ENCODE measurements at regions not wholly inside any gene's neighbourhood (a gene's known extent, or its start where the extent isn't known, plus 50 kb on each side); places are given as distances from the start of the nearest gene placed in this dataset.

DNA sequence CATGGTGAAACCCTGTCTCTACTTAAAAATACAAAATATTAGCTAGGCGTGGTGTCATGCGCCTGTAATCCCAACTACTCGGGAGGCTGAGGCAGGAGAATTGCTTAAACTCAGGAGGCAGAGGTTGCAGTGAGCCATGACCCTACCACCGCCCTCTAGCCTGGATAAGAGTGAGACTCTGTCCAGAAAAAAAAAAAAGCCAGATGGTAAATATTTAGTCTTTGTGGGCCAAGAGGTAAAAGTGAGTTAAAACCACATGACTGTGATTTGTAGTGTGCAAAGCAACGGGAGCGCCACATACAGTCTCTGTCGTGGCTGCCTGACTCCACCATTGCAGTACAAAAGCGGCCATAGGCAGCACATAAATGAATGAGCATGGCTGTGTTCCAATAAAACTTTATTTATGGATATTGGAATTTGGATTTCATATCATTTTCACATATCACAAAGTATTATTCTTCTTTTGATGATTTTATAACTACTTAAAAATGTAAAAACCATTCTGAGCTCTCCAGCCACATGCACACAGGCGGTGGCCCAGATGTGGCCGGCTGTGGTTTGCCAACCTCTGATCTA, 51.8 kb upstream of the CASZ1 start:
- DNase-seq = no peak

DNA sequence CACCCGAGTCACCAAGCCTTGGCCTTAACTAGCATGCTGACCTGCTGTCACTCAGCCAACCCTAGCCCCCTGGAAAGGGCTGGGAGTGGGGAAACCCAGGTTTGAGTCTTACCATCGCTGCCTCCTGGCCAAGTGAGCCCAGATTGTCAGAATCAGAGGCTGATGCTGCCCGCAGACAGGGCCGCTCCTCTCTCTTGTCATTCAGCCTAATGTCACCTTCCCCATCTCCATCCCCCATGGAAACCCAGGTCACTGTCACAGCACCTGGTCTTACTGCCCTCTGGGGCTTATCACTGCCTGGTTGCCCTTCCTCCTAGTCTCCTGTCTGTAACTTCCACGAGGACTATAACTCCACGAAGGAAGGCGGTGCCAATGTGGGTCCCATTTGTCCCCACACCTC, 53.6 kb upstream of the CASZ1 start:
- DNase-seq = no peak

DNA sequence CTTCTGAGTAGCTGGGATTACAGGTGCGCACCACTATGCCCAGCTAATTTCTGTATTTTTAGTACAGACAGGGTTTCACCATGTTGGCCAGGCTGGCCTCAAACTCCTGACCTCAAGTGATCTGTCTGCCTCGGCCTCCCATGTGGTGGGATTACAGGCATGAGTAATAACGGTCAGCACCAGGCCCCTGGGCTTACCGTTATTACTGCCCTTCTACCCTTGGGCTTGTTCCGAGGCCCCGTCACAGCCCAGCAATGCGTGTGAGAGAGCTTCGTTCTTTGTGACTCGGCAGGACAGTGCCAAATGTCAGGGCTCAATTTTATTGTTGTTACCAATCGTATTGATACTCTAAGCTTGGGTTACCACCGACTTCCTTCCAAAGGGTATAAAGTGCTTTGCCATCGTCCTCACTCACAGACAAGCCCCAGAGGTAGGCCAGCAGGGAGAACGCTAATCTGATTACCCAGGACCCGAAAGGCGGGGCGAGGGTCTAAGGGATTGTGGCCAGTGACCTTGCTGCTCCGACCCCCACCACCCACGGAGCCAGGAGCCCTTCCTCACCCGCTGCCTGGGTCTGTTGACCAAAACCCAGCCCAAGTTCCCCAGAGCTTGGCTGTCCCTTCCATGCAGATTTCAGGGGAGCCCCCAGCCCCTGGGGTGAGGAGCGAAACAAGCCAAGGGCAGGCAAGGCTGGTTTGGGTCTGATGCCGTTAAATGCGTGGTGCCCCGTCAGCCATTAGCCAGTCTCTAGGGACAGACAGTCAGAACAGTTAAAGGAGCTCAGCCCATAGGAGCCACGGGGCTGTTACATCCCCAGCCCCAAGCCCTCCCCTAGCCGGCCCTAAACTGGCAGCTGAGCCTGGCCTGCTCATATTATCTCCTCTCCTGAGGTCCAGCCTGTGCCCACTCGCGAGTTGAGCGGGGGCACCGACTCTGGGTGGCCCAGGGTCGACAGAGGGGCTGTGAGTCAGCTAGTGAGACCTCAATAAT, 54.9 kb upstream of the CASZ1 start:
- no peak for DNase-seq

DNA sequence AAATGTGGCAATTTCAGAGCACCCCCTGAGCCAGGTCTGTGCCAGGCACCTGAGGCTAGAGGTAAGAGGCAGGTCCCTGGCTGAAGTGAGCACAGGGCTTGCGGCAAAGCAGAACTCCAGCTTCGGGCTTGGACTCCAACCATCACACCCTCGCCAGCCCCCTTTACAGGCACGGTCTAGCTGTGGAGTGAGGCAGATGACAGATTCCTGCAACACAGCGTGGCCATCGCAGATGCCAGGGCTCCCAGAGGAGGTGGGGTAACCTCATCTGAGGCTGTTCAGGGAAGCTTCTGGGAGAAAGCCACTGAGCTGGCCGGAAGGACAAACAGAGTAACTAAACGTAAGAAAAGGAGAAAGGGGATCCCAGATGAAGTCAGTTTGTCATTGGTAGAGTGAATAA, 55.6 kb upstream of the CASZ1 start:
- no peak for DNase-seq

DNA sequence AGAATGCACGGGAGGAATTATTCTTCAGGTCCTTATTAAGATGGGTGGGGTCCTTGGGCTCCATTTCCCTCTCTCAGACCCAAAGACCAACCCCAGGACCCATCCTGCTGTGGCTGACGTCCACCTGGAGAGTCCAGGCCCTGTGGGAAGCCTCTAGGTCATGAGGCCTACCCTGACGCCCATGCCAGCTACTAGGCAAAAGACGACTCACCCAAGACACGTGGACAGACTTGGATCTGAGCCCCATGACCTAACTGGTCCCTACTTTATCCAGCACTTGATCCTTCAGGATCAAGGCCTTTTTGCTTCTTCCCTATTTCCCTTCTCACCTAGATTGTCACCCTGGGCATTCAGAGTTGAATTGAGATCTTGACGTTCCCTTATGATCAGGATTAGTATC, 56.0 kb upstream of the CASZ1 start:
- no peak for DNase-seq

DNA sequence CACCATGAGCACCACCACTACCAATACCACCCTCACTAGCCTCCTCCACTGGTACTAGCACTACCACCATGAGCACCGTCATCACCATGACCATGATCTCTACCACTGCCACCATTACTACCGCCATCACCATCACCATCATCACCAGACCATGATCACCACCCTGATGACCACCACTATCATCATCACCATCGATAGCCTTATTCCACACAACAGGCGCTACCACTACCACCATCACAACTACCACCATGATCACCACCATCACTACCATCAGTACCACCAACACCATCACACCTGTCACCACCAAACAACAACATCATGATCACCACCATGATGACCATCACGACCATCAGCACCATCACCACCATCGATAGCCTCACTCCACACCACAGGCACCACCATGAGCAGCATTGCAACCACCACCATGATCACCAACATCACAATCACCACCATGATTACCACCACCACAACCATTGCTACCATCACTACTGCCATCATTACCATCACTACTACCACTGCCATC, 56.6 kb upstream of the CASZ1 start:
- no peak for DNase-seq

DNA sequence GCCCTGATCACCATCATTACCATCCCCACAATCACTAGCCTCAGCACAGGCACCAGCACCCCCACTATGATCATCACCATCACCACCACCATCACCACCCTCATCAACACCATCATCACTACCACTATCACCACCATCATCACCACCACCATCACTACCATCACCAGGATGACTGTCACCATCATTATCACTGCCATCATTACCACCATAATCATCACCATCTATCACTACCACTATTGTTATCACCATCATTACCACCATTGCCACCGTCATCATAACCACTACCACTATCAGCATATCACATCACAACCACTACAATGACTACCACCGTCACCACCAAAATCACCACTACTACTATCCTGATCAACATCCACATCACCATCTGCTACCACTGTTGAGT, 57.3 kb upstream of the CASZ1 start:
- DNase-seq = no peak

DNA sequence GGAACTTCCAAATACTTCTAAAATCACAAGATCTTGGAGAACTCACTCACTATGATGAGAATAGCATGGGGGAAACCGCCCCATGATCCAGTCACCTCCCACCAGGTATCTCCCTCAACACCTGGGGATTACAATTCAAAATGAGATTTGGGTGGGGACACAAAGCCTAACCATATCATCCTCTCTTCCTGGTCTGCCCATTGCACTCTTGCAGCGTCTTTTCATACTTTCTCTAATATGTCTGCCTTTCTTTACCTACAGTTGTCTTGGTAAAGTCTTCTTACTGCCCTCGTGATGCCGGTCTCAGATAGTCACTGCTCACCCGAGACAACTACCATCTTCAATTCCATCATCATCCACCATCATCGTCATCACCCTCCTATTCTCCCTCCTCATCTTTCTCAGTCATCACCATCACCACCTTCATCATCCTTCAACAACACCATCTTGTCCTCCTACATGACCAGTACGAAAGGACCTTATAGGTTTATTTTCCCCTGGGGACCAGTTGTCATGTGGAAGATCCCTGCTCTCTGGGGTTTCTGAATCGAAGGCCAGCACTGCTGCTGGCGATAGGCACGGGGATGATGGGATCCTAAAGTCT, 58.5 kb upstream of the CASZ1 start:
- no peak for DNase-seq

DNA sequence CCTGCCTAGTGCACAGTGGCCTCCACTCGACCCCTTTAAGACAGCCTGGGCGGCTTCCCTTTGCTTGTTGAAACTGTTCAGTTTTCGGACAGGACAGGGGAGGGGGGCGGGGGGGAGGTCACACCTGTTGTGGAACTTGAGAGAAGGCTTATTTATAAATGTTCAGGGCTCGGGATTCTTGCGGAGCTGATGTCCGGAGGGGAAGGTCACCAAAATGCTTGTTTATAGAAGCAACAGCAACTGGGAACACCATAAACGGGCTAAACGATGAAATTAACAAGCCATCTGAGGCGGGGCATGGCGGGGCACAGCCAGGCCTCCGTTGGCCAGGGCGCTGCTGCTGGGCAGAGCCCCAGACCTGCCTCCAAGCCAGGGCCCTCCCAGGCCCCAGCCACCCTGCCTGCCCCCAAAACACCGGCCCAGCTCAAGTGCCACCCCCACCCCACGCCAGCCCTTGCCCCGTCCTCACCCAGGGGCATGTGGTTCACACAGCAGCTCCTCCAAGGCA, 59.8 kb upstream of the CASZ1 start:
- DNase-seq = no peak

DNA sequence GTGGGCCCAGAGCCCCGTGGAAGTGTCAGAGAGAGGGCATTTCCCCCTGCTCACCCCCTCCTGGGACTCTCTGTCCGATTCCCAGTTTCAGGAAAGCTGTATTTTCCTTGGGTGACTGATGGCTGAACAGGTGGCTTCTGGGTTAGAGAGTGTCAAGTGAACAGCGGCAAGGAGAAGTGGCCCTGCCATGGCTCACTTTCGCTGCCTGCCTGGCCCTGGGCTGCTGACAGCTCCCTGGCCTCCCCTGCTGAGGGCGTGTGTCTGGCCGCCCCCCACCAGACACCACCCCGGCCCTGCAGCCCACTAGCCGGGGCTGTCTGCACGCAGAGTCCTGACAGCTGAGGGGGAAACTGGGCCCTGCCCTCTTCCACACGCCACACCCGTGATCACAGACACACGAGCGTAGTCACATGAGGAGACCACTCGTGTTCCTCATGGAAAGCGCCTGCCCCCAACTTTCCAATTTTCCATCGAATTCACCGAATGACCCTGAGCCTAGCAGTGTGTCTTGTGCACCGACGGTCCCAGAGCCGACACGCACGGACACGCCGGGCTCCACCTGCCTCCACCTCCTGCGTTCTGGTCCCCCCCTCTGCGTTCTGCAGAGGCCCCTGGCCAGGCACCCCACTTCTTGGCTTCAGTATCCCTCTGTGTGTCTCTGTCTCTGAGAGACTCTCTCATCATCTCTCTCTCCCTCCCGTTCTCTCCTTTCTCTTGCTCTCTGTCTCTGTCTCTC, 60.6 kb upstream of the CASZ1 start:
- no peak for DNase-seq

DNA sequence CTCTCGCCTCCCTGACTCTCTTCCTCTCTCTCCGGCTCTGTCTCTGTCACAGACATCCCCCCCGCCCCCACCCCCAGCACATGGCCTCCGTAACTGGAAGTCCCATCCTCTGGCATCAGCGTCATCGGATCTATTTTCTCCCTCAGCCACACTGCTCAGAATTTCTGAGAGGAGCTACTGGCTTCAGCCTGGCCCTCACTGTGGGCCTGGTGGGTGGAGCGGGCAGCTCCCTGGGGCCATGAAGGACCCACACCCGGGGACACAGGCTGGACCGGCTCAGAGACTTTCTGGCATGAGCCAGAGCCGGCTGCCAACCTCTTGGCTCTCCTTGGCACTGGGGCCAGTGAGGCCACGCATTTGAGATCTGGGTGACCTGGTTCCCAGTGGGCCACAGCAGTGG, 61.2 kb upstream of the CASZ1 start:
- no peak for DNase-seq

DNA sequence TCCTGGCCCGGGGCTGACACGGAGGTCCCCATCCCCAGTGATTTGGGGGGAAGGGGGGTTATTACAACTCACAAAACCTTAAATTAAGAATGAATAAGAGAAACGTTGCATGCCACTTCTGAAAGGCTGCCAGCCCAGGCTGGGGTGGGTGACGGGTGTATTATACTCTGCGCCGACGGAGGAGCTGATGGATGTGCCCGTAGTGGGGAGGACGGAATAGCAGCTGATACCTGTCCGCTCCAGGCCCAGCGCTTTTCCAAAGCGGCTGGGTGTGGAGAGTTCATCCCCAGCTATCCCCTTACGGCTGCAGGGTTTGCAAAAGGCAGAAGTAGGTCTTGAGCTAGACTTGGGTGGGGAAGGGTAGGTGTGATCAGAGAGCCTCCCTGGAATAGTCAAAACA, 63.8 kb upstream of the CASZ1 start:
- no peak for DNase-seq

DNA sequence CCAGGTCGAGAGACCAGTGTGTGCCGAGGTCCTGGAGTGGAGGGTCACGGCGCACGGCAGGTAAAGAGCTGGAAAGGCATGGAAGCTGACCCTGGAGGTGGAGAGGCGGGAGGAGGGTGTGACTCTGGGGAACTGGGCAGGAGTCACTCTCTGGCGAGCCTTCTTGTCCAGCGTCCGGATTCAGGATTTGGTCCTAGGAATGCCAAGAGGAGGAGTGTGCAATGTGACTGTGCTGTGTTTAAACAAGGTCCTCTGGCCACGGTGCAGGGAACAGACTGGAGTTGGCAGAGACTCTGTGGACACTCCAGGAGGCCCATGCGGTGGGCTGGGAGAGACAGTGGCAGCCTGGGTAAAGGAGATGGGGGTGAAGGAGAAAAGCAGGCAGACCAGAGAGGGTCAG, 64.2 kb upstream of the CASZ1 start:
- no peak for DNase-seq

DNA sequence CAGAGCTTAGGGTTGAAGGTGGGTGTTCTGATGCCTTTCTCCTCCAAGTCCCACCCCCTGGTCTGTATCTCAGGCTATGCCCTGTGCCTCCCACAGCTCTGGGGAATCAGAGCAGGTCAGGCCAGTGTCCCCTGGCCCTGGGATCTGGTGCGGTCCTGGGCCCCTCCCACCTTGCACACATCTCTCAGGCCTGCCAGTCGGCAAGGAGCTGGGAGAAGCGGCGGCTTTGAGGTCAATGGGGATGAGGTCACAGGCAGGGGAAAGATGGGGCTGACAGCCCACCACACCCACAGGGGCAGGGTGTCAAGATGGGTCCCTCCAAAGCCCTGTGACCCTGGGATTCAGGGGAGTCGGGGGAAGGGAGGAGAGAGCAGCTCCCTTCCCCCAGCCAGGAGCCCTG, 65.4 kb upstream of the CASZ1 start:
- no peak for DNase-seq

DNA sequence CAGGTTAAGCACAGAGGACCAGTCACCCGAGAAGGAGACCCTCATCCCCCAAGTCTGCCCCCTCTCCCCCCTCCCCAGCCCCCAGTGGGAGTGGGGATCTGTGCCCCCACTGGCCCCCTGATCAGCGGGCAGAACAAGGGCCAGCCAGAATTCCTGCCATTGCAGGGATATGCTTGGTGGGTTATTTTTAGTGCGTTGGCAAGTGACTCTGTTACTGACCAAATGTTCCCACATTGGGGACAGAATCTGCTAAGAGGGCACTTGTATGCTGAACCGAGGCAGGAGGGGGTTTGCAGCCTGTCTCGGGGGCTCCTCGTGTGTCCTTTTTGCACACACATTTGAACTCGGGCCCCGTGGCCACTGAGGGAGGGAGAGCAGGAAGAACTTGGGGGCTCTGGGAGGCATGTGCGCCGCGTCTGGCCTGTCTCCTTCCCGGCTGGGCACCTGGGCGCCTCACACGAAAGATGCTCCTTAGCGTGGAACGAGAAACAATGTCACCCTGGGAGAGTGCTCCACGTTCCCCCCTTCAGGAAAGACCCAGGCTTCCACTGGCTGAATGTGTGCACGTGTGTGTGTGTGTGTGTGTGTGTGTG, 66.4 kb upstream of the CASZ1 start:
- DNase-seq = no peak

DNA sequence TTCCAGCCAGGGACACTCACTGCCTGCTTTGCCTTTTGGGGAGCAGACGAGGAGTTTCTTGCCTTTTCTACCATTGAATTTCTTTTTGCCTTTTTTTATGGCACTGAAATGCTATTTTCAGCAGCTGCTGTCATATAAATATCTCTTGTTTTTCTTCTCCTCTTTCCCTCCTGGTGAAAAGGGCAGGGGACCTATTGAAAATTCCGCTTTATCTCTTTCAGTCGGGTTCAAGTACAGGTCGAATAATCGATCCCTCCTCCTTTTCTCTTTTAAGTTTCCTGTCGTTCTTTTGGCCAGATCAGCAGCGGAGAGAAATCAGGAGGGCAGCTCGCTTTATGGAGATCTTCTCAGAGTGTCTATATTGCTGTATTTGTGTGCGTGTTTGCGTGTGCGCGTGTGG, 67.4 kb upstream of the CASZ1 start:
- DNase-seq = no peak

DNA sequence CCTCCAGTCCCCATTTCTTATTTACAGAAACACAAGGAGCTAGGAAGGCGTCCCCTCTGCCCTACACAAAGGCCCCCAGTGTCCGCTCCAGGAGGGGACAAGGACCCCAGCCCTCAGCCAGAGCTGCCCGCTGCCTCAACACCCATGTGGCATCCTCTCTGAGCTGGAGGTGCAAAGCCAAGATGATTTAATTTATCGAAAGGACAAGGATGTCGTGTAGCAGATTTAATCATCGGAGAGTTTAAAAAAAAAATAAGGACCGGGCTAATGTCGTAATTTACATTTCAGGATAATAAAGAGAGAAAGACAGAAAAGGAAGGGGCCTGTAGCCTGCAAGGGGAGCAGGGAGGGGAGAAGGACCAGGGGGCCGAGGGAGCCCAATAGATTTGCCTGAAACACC, 68.3 kb upstream of the CASZ1 start:
- DNase-seq = no peak

DNA sequence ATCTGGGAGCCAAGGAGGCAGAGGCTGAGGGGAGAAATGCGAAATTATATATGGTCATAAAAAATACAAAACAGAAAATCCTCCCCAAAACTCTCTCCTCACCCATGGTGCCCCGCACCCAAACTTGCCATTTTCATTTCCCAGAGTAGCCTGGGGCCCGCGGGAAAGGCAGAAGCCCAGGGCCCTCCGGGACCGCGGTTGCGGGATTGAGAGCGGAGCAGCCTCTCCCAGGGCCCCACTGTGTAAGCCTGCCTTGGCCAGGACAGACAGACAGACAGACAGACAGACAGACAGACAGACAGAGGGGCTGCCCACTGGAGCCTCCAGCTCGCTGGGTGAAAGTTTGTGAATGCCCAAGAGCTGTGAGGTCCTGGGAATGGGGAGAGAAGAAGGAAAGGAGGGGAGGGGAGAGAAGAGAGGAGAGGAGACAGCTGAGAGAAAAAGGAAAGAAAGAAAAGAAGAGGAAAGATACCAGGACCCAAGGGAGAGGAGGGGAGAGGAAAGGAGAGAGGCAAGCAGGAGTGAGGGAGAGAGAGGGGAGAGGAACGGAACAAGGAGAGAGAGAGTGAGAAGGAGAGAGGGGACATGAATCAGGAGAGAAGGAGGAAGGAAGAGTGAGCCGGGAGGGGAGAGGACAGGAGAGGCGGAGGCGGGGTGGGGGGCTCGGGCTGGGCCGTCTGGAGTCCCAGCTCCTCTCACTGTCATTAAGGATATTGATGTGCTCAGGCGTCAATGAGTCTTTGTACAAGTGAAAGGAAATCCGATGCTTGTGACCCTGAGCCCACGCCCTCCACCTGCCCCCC, 69.3 kb upstream of the CASZ1 start:
- DNase-seq = no peak

DNA sequence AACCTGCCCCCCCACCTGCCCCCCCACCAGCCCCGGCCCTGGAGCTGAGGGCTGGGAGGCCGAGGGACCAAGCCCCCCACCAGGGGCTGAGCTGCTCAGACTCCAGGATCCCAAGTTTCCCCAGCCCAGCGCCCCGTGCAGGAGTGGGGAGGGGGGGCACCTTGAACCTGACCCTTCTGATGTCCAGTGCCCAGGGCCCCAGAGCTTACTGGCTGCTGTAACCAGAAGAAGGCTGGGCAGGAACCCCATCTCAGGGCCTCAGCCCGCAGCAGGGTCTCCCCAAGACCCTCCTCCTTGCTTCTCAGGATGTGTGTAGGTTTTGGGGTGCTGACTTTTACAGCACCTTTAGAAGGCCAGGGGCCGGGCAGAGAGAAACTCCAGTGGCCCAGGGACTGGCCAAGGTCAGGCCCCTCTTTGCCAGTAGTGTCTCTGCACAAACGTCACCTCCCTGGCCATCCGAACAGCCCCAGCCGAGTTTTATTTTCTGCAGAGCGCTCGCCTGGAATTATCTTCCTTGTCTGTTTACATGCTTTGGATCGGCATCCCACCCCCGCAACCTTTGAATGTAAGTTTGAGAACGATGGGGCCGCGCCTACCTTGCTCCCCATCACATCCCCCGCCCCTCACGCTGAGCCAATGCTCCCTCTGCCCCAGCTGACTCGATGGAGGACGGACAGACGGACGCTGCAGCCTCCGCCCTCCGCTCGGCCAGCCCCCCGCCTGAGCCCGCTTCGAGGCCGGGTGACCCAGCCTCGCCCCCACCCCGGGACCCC, 70.1 kb upstream of the CASZ1 start:
- DNase-seq = peak; percentile 71

DNA sequence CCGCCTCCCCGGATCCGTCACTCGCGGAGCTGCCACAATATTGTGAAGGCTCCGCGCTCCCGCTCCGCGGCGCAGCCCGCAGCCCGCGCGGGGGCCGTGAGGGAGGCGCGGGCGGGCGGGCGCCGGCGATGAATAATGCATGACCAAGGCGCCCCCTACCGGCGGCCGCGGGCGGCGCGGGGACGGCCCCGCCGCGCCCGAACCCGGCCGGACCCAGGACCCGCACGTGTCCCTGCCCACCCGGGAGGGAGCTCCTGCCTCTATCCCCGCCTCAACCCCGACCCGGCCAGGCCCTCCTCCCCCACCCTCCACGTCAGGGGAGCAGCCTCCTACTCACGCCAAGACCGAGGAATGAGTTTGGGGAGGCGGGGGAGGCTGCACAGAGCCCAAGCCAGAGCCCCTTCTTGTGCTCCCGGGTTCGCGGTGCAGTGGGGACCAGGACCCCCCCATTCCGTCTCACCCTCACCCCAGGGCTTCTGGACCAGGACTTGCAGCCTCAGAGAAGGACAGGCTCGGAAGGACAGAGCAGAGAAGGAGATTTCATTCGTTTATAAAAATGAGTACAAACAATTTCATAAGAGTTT, 70.8 kb upstream of the CASZ1 start:
- DNase-seq = peak; percentile 81

Data from NCI-H69 (cell line).